SU-DHL-6 (cell line): ENCODE measurements at regions not wholly inside any gene's neighbourhood (a gene's known extent, or its start where the extent isn't known, plus 50 kb on each side); places are given as distances from the start of the nearest gene placed in this dataset.

Source experiments
- H2AFZ ChIP-seq: fragments of 200-600 bp; sonication (generic); 2 replicates; pipeline ENCODE4 v1.6.1; 2014; ENCODE audit warnings: low read depth, mild to moderate bottlenecking, moderate library complexity, mixed read lengths, antibody characterized with exemption, low read length; ENCODE audit not compliant: severe bottlenecking
- H3F3A ChIP-seq: fragments of 200-600 bp; shearing (Covaris generic); 2 replicates; pipeline ENCODE4 v1.6.0; 2016; ENCODE audit warnings: antibody characterized with exemption, mild to moderate bottlenecking; ENCODE audit not compliant: insufficient read depth
- H3K27ac ChIP-seq: fragments of 200-600 bp; sonication (generic); 2 replicates; pipeline ENCODE4 v1.5.1; 2016; ENCODE audit warnings: low read depth, mild to moderate bottlenecking, low read length, moderate library complexity, mixed read lengths
- H3K27me3 ChIP-seq: fragments of 200-600 bp; sonication (generic), shearing (Covaris generic); 2 replicates; pipeline ENCODE4 v1.6.0; 2014; ENCODE audit warnings: mild to moderate bottlenecking, low read length
- H3K36me3 ChIP-seq: fragments of 200-600 bp; sonication (generic); 2 replicates; pipeline ENCODE4 v1.6.1; 2014; ENCODE audit warnings: mild to moderate bottlenecking, low read length, mixed read lengths
- H3K4me2 ChIP-seq: fragments of 300-600, 200-600 bp; shearing (Covaris generic), sonication (generic); 2 replicates; pipeline ENCODE4 v1.6.0; 2014; ENCODE audit warnings: low read length, low read depth, mild to moderate bottlenecking; ENCODE audit not compliant: poor library complexity, severe bottlenecking
- H3K4me3 ChIP-seq: fragments of 200-600 bp; sonication (generic); 2 replicates; pipeline ENCODE4 v1.5.1; 2014; ENCODE audit warnings: antibody characterized with exemption, low read length, mild to moderate bottlenecking, mixed read lengths; ENCODE audit not compliant: insufficient read depth, poor library complexity, severe bottlenecking
- H3K79me2 ChIP-seq: fragments of 200-600 bp; sonication (generic); 2 replicates; pipeline ENCODE4 v1.6.1; 2014; ENCODE audit warnings: mild to moderate bottlenecking, low read length, moderate library complexity; ENCODE audit not compliant: insufficient read depth
- H3K9ac ChIP-seq: fragments of 200-600 bp; sonication (generic); 2 replicates; pipeline ENCODE4 v1.7.0; 2014; ENCODE audit warnings: mild to moderate bottlenecking, low read length
- H3K9me2 ChIP-seq: fragments of 200-600 bp; sonication (generic); replicated peaks from 2 replicates; pipeline ENCODE4 v1.6.1; 2014; ENCODE audit warnings: low read length; ENCODE audit not compliant: insufficient read depth
- H3K9me3 ChIP-seq: fragments of 200-600 bp; sonication (generic); 2 replicates; pipeline ENCODE4 v1.6.1; 2014; ENCODE audit warnings: low read length, mixed read lengths; ENCODE audit not compliant: insufficient read depth
- H4K20me1 ChIP-seq: fragments of 200-600 bp; sonication (generic); 2 replicates; pipeline ENCODE4 v1.6.1; 2014; ENCODE audit warnings: low read depth, mild to moderate bottlenecking, antibody characterized with exemption, low read length, moderate library complexity, mixed read lengths
- EZH2phosphoT487 ChIP-seq: fragments of 200-600 bp; sonication (generic), shearing (Covaris generic); conservative IDR thresholded peaks from 2 replicates; pipeline ENCODE4 v1.6.1; 2018; ENCODE audit warnings: mild to moderate bottlenecking, antibody characterized with exemption, low read length, moderate library complexity, mixed read lengths
- TF ChIP-seq, protein P1 (sequence below): fragments of 200-600 bp; sonication (generic); IDR thresholded peaks from one replicate; pipeline ENCODE4 v1.5.1; 2017; ENCODE audit warnings: antibody characterized with exemption, mild to moderate bottlenecking, low read length, moderate library complexity; ENCODE audit not compliant: insufficient read depth, poor library complexity, severe bottlenecking

DNA sequence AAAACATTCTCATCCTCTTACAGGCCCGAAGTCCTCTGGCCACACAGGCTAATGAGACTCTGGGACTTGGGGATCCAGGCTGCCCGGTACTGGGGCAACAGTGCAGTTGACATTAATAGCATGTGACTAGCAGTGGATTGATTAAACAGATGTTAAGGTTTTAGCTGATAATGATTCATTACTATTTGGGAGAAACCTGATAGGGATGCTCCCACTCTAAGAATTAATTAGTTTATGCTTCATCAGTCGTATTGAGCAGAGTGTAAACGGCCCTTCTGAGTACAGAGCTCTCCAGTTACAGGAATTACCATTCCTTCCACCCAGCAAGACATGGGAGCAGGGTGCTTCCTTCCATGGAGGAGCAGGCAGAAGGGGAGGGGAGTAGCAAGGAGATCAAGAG is 82.7 kb downstream of the RPS24 start:
- Histone ChIP-seq H3K27ac (no peak overlapping the region), H3K9ac (no peak overlapping the region), H3K4me3 (no peak overlapping the region), H3F3A (no peaks in the 10 kb centered on the region), H3K27me3 (no peaks in the 10 kb centered on the region), H3K9me2 (no peaks in the 10 kb centered on the region), H2AFZ (no peak overlapping the region), H3K79me2 (no peaks in the 10 kb centered on the region), H3K36me3 (no peaks in the 10 kb centered on the region), H4K20me1 (no peaks in the 10 kb centered on the region), H3K4me2 (no peak overlapping the region), H3K9me3 (no peaks in the 10 kb centered on the region)
- TF ChIP-seq, protein P1, sequence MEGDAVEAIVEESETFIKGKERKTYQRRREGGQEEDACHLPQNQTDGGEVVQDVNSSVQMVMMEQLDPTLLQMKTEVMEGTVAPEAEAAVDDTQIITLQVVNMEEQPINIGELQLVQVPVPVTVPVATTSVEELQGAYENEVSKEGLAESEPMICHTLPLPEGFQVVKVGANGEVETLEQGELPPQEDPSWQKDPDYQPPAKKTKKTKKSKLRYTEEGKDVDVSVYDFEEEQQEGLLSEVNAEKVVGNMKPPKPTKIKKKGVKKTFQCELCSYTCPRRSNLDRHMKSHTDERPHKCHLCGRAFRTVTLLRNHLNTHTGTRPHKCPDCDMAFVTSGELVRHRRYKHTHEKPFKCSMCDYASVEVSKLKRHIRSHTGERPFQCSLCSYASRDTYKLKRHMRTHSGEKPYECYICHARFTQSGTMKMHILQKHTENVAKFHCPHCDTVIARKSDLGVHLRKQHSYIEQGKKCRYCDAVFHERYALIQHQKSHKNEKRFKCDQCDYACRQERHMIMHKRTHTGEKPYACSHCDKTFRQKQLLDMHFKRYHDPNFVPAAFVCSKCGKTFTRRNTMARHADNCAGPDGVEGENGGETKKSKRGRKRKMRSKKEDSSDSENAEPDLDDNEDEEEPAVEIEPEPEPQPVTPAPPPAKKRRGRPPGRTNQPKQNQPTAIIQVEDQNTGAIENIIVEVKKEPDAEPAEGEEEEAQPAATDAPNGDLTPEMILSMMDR: no peak
- TF ChIP-seq EZH2phosphoT487: no peak

DNA sequence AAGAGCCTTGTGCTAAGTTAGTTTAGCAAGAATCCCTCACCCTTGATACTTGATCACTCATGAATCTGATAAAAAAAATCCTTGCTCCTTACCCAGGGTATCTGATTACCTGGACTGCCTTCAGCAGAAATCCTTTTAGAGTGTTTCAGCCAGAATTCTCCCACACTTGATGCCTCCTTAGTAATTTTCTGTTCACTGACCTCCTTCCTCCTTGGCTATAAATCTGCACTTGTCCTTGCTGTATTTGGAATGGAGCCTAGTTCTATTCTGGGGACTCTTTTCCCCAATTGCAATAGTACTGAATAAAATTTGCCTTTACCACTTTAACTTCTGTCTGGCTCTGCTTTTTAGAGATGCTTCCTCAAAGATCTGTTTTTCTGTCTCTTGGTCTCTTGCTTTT is 84.9 kb downstream of the RPS24 start:
- no peak overlapping the region for H3K4me2 ChIP-seq
- no peaks in the 10 kb centered on the region for H3K79me2 ChIP-seq
- H3K27me3 ChIP-seq: no peaks in the 10 kb centered on the region
- no peak overlapping the region for H3K27ac ChIP-seq
- no peak for TF ChIP-seq EZH2phosphoT487
- TF ChIP-seq, protein P1: no peak
- H3K4me3 ChIP-seq: no peak overlapping the region
- H2AFZ ChIP-seq: no peak overlapping the region
- no peak overlapping the region for H3K9ac ChIP-seq
- no peaks in the 10 kb centered on the region for H3K9me2 ChIP-seq
- H3K36me3 ChIP-seq: no peaks in the 10 kb centered on the region
- H3K9me3 ChIP-seq: no peaks in the 10 kb centered on the region
- H3F3A ChIP-seq: no peaks in the 10 kb centered on the region
- no peaks in the 10 kb centered on the region for H4K20me1 ChIP-seq

DNA sequence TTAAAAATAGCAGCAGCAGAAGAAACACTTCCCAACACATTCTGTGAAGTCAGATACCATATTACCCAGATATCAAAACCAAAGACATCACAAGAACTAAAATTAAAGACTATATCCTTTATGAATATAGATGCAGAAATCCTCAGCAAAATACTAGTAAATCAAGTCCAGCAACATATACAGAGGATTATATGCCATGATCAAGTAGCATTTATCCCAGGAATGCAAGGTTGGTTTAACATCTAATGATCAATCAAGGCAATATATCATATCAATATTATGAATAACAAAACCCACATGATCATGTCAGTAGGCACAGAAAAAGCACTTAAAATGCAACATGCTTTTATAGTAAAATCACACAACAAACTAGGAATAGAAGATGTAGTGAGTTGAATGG is 88.1 kb downstream of the RPS24 start:
- H3K36me3 ChIP-seq: no peaks in the 10 kb centered on the region
- H3K79me2 ChIP-seq: no peaks in the 10 kb centered on the region
- H3K9ac ChIP-seq: no peak overlapping the region
- no peak overlapping the region for H2AFZ ChIP-seq
- no peaks in the 10 kb centered on the region for H3K9me2 ChIP-seq
- no peaks in the 10 kb centered on the region for H3F3A ChIP-seq
- H3K9me3 ChIP-seq: no peaks in the 10 kb centered on the region
- H4K20me1 ChIP-seq: no peaks in the 10 kb centered on the region
- no peak overlapping the region for H3K4me2 ChIP-seq
- no peak overlapping the region for H3K4me3 ChIP-seq
- H3K27me3 ChIP-seq: no peaks in the 10 kb centered on the region
- no peak for TF ChIP-seq EZH2phosphoT487
- TF ChIP-seq, protein P1: no peak
- no peak overlapping the region for H3K27ac ChIP-seq

DNA sequence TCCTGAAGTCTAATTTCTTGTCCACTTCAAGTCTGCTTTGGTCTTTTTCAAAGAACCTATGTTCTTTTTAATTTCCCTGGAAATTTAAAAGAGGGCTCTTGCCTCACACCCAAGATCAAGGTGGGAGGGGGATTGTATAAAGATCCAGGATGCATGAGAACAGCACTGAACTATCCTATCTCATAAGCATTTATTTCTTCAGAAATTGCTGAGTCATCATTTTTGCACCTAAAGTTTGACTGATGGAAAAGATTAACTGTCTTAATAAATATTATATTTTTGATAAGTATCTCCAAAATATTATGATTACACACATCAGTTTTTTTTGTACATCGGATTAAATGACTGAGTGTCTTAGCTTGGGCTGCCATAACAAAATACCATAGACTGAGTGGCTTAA is 90.5 kb downstream of the RPS24 start:
- Histone ChIP-seq H3K27ac (no peak overlapping the region), H3K4me3 (no peak overlapping the region), H3K36me3 (no peaks in the 10 kb centered on the region)

More for the DNA sequence above, 90.5 kb downstream of the RPS24 start:
- Histone ChIP-seq H3K27me3 (no peaks in the 10 kb centered on the region), H3K9ac (no peak overlapping the region), H3K9me3 (no peaks in the 10 kb centered on the region), H3K9me2 (no peaks in the 10 kb centered on the region), H3F3A (no peaks in the 10 kb centered on the region), H3K4me2 (no peak overlapping the region), H3K79me2 (no peaks in the 10 kb centered on the region), H2AFZ (no peak overlapping the region), H4K20me1 (no peaks in the 10 kb centered on the region)
- TF ChIP-seq EZH2phosphoT487: no peak
- TF ChIP-seq, protein P1: no peak
